ENCODE measurements at regions not wholly inside any gene's neighbourhood (a gene's known extent, or its start where the extent isn't known, plus 50 kb on each side); places are given as distances from the start of the nearest gene placed in this dataset.
A peak's percentile ranks its signal among the peaks of the same experiment; 100 is the strongest.

- Histone ChIP-seq H3K27me3 (peaks cover under 1 to 72% (median 16%) of the 10 kb centered on the region in 3 donors), H3K36me3 (no peaks in the 10 kb centered on the region), H3K4me3 (no peak overlapping the region), H3K9me3 (no peaks in the 10 kb centered on the region), H3K27ac (no peak overlapping the region), H3K4me1 (peaks cover 0 to 8% (median 0%) of the 10 kb centered on the region in 4 donors)
- DNase-seq = no peak
- intact Hi-C loops (cut with DNase I; ENCODE audit: low total_unique reads) = no loop called here
- TF ChIP-seq CTCF (IDR thresholded peaks at IDR 0.05) = no peak
- TF ChIP-seq EP300 (IDR thresholded peaks at IDR 0.05) = no peak
- no peak for TF ChIP-seq POLR2AphosphoS5 (IDR thresholded peaks at IDR 0.05)
- 63 to 71% (median 66%) methylated on average over 4 to 10 of the region's 10 CpGs for WGBS, 5 donors
Observed at GRCh38 chr15:77812664-77813063, 180.0 kb upstream of the LINGO1 start.

GRCh38 chr15:77811270-77811669 is 178.6 kb upstream of the LINGO1 start:
- H3K27me3 ChIP-seq = peaks cover 2 to 58% (median 3%) of the 10 kb centered on the region in 3 donors
- no peak overlapping the region for H3K27ac ChIP-seq
- H3K4me3 ChIP-seq = no peak overlapping the region
- no peaks in the 10 kb centered on the region for H3K36me3 ChIP-seq
- intact Hi-C loops (cut with DNase I; ENCODE audit: low total_unique reads) = no loop called here
- TF ChIP-seq POLR2A (IDR thresholded peaks at IDR 0.05) = no peak
- TF ChIP-seq POLR2AphosphoS5 (IDR thresholded peaks at IDR 0.05) = no peak
- no peak for TF ChIP-seq CTCF (IDR thresholded peaks at IDR 0.05)
- TF ChIP-seq EP300 (IDR thresholded peaks at IDR 0.05) = no peak
- WGBS, 5 donors = 45 to 71% (median 47%) methylated on average over 3 to 5 of the region's 5 CpGs
- H3K9me3 ChIP-seq = no peaks in the 10 kb centered on the region
- peaks cover 0 to 8% (median 0%) of the 10 kb centered on the region in 4 donors for H3K4me1 ChIP-seq
- no peak for DNase-seq

GRCh38 chr15:77810130-77810571 is 177.4 kb upstream of the LINGO1 start:
- Histone ChIP-seq H3K36me3 (no peaks in the 10 kb centered on the region), H3K27ac (no peak overlapping the region), H3K4me1 (peaks cover 0 to 8% (median 0%) of the 10 kb centered on the region in 4 donors), H3K9me3 (no peaks in the 10 kb centered on the region), H3K27me3 (peaks cover 0 to 47% (median 3%) of the 10 kb centered on the region in 3 donors), H3K4me3 (no peak overlapping the region)
- intact Hi-C loops (cut with DNase I; ENCODE audit: low total_unique reads) = no loop called here
- TF ChIP-seq EP300 (IDR thresholded peaks at IDR 0.05) (no peak), CTCF (IDR thresholded peaks at IDR 0.05) (no peak), POLR2AphosphoS5 (IDR thresholded peaks at IDR 0.05) (no peak), POLR2A (IDR thresholded peaks at IDR 0.05) (no peak)
- peak in 1 of 2 donors; percentile 60 for DNase-seq
- WGBS, 5 donors = 56 to 77% (median 77%) methylated on average over 4 to 6 of the region's 6 CpGs

DNA sequence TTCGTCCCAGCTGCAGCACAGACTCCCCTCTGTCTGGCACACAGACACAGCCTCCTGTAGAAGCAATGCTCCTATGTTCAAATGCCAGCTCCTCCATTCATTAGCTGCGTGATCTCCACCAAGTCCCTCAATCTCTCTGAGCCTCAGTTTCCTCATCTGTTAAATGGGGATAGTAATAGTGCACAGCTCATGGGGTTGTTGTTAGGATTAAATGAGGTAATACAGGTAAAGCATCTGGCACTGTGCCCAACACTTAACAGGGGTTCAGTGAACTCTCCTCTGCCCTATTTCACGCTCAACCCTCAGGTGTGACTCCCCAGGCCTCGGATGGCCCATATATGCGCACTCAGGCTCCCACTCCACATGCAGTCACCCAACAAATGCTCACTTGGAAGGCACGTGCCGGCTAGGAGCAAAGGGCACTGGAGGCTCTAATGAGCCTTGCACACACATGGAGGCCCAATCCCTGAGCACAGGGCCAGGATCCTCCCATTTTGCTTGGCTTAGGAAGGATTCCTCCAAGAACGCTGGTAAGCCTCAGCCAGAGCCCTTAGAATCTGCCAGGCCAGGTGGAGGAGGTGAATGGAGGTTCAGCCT is 176.0 kb upstream of the LINGO1 start:
- WGBS, 5 donors = 81 to 94% (median 88%) methylated on average over 7 to 8 of the region's 8 CpGs
- no peak for DNase-seq
- no peaks in the 10 kb centered on the region for H3K36me3 ChIP-seq
- H3K27me3 ChIP-seq = peaks cover 0 to 35% (median 3%) of the 10 kb centered on the region in 3 donors
- no peaks in the 10 kb centered on the region for H3K9me3 ChIP-seq
- intact Hi-C loops (cut with DNase I; ENCODE audit: low total_unique reads) = no loop called here
- peaks cover 0 to 8% (median 0%) of the 10 kb centered on the region in 4 donors for H3K4me1 ChIP-seq
- TF ChIP-seq POLR2A (IDR thresholded peaks at IDR 0.05) (no peak), EP300 (IDR thresholded peaks at IDR 0.05) (no peak), POLR2AphosphoS5 (IDR thresholded peaks at IDR 0.05) (no peak), CTCF (IDR thresholded peaks at IDR 0.05) (no peak)
- no peak overlapping the region for H3K27ac ChIP-seq
- no peak overlapping the region for H3K4me3 ChIP-seq
